GM23248 (cell line): ENCODE measurements at regions not wholly inside any gene's neighbourhood (a gene's known extent, or its start where the extent isn't known, plus 50 kb on each side); places are given as distances from the start of the nearest gene placed in this dataset.

Source experiments
- EZH2 ChIP-seq: fragments of 200-600 bp; sonication (generic); IDR thresholded peaks from 2 replicates; pipeline ENCODE4 v1.6.1; 2018; ENCODE audit warnings: antibody characterized with exemption, mild to moderate bottlenecking; ENCODE audit not compliant: insufficient read depth, poor library complexity, severe bottlenecking
- EZH2phosphoT487 ChIP-seq: fragments of 200-600 bp; sonication (generic); IDR thresholded peaks from 2 replicates; pipeline ENCODE4 v1.6.1; 2018; ENCODE audit warnings: antibody characterized with exemption, moderate library complexity, mild to moderate bottlenecking, low read depth; ENCODE audit not compliant: insufficient read depth

GRCh38 chr15:99443056-99443756 lies 122.6 kb upstream of the MEF2A start:
- TF ChIP-seq EZH2 = no peak
- no peak for TF ChIP-seq EZH2phosphoT487
